GM03348 (cell line): ENCODE measurements at regions not wholly inside any gene's neighbourhood (a gene's known extent, or its start where the extent isn't known, plus 50 kb on each side); places are given as distances from the start of the nearest gene placed in this dataset.
"Not testable (repeated sequence)": the region's sequence is repeated elsewhere in the genome, so short reads cannot be mapped to it uniquely, and the experiment has no call there.

Experiments used
- DNase-seq: peaks from one replicate; pipeline ENCODE4 v3.0.0; 2012; ENCODE audit warnings: low spot score

- DNase-seq: no peak
Measured at GRCh38 chr6:147911686-147912085, 403.2 kb downstream of the SAMD5 start.

GRCh38 chr6:147922799-147923198, 414.3 kb downstream of the SAMD5 start:
- no peak for DNase-seq

- no peak for DNase-seq
Measured at GRCh38 chr6:147924598-147924997, 416.1 kb downstream of the SAMD5 start.

- DNase-seq: no peak
Measured at GRCh38 chr6:147925826-147926225, 416.8 kb upstream of the SASH1 start.

GRCh38 chr6:147930745-147931144, 411.9 kb upstream of the SASH1 start:
- DNase-seq: no peak

- no peak for DNase-seq
Measured at GRCh38 chr6:147933224-147933623, 409.4 kb upstream of the SASH1 start.

- DNase-seq: no peak
Measured at GRCh38 chr6:147935656-147936055, 407.0 kb upstream of the SASH1 start.

GRCh38 chr6:147936703-147937470, 405.8 kb upstream of the SASH1 start:
- no peak for DNase-seq

- no peak for DNase-seq
Measured at GRCh38 chr6:147941143-147941542, 401.5 kb upstream of the SASH1 start.

- no peak for DNase-seq
Measured at GRCh38 chr6:147942363-147942762, 400.3 kb upstream of the SASH1 start.

- DNase-seq: no peak
Measured at GRCh38 chr6:147944122-147944521, 398.5 kb upstream of the SASH1 start.

- no peak for DNase-seq
Measured at GRCh38 chr6:147947521-147947920, 395.1 kb upstream of the SASH1 start.

GRCh38 chr6:147949981-147950622, 392.5 kb upstream of the SASH1 start:
- DNase-seq: no peak

- peak; percentile 31 for DNase-seq
Measured at GRCh38 chr6:147950623-147950987, 392.0 kb upstream of the SASH1 start.

GRCh38 chr6:147951726-147952125, 390.9 kb upstream of the SASH1 start:
- no peak for DNase-seq

GRCh38 chr6:147954938-147955337, 387.7 kb upstream of the SASH1 start:
- DNase-seq: no peak

GRCh38 chr6:147958683-147959082, 384.0 kb upstream of the SASH1 start:
- no peak for DNase-seq

GRCh38 chr6:147961481-147962141, 381.0 kb upstream of the SASH1 start:
- no peak for DNase-seq

GRCh38 chr6:147965448-147965847, 377.2 kb upstream of the SASH1 start:
- DNase-seq: not testable (repeated sequence)

GRCh38 chr6:147970970-147971369, 371.7 kb upstream of the SASH1 start:
- no peak for DNase-seq

- DNase-seq: no peak
Measured at GRCh38 chr6:147972448-147972847, 370.2 kb upstream of the SASH1 start.

GRCh38 chr6:147973806-147974205, 368.8 kb upstream of the SASH1 start:
- DNase-seq: no peak

- DNase-seq: no peak
Measured at GRCh38 chr6:147974376-147974775, 368.3 kb upstream of the SASH1 start.
